ENCODE measurements at regions not wholly inside any gene's neighbourhood (a gene's known extent, or its start where the extent isn't known, plus 50 kb on each side); places are given as distances from the start of the nearest gene placed in this dataset.

DNA sequence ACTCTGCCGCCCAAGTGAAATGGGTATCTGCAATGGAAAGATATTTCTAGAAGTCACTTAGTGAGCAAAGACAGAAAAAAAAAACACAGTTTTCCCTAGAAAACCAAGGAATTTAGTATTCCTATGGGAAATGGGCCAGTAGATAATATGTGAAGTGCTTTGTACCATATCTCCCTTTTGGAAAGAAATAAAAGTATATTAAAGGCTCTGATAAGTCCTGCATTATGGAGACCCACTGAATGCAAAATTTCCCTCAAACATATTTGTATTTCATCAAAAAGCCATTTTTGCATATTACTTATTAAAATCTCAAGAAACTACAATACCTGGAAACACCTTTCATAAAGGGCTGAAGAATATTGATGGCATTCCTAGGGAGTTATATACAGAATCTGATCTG lies 51.6 kb upstream of the DYNLRB2 start:
- no peak for DNase-seq (ENCODE audit: low read depth in 2 of 2)

DNA sequence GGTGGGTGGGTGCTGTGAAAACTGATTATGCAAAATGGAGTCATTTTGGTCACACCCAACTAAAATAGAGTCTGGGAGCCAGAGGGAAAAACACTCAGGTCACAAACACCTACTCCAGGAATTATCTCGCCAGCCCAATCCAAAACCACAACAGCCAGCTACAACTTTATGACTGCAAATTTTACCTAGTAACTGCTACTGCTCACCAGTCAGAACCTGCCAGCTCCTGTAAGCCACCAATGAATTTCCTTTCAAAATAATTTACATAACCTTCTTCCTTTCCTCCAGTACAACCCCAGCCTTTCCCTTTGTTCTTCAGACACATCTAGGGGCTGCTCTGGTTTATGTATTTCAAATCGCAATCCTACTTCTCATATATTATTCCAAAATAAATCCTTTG lies 52.6 kb upstream of the DYNLRB2 start:
- no peak for DNase-seq (ENCODE audit: low read depth in 2 of 2)

DNA sequence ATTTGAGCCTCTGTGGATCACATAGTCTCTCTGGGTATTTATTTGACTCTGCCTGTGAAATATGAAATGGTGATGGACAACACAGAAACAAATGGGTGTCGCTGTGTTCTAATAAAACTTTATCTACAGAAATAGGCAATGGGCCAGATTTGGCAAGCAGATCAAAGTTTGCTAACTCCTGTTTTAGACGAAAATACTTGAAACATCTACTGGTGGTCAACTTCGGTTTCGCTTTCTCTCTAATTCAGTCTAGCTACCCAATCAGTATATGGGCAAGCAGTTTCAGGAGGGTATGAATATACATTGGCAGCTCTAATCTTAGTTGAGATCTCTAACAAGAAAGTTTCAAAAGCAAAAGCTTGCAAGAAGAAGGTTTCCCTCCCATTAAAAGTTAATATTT lies 60.1 kb upstream of the DYNLRB2 start:
- DNase-seq (ENCODE audit: low read depth in 2 of 2): no peak

DNA sequence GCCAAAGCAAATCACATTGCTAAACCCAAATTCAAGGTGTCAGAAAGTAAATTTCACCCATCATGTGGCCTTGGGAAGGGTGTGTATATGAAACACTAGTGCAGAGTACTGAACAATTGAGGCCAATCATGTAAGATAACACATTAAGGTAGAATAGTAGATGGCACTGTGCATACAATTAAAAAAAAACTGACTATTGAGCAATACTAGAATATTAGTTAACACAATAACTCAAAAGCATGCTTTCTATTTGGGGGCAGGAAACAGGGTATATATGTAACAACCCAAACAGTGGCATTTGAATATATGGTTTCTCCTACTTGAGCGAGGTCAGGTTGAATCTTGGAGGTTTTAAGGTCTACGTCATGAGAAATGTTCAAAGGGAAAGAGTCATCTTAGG lies 63.0 kb upstream of the DYNLRB2 start:
- DNase-seq (ENCODE audit: low read depth in 2 of 2): no peak

DNA sequence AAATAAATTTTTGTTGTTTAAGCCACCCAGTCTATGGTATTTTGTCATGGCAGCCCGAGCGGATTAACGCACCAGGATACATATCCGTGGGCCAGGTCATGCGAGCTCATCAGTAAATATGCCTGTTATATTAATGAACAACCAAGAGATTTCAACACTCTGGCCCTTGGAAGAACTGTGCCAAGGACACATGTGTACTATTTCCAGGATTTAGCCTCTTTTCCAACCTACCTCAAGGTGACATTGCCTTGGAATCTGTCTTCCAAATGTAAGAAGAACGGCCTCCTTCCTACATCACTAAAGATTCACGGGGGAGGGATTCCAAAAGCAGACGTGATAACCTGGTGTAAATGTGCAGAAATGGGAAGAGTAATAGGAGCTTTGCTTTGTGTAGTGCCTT lies 72.8 kb upstream of the DYNLRB2 start:
- DNase-seq (ENCODE audit: low read depth in 2 of 2): no peak

DNA sequence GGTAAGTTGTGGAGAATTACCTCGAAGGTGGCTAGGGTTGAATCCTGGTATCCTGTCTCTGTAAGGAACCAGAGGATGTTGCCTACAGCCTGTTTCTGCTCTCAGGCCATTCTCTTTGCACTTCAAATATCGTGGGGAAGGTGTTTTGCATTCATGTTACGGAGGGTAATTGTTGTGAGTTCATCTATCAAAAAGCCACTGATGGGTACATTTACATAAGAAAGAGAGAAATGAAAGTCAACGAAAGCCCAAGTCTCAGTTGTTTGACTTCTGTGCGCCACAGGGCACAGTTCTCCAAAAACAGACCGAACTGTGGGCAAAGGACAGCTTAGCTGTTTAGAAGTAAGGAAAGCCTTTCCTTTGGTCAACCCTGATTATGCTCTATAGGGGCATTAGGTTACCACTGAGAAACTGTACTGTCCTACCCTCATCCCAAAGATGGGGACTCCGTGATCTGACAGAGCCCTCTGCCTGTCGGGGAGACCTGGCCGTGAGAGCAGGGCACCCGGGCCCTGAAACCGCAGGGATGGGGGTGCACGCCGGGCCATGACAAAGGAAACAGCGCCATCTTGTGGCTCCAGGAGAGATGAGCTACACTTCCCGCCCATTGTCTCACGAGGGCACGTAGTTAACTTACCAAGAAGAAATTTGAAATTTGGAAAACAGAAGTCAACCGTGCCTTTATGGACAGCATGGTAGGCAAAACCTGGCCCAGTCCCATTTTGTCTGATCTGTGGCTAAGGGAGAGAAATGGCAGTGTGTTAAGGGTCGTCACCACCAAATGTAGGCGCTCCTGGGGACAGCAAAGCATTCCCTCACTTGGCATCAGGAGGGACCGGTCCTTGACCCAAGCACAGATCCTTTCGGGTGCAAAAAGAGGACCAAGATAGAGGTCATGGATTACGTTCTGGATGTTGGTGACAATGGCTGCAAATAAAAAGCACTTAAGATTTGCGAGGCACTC lies 74.5 kb upstream of the DYNLRB2 start:
- DNase-seq (ENCODE audit: low read depth in 2 of 2): peak; percentile 36 to 45

DNA sequence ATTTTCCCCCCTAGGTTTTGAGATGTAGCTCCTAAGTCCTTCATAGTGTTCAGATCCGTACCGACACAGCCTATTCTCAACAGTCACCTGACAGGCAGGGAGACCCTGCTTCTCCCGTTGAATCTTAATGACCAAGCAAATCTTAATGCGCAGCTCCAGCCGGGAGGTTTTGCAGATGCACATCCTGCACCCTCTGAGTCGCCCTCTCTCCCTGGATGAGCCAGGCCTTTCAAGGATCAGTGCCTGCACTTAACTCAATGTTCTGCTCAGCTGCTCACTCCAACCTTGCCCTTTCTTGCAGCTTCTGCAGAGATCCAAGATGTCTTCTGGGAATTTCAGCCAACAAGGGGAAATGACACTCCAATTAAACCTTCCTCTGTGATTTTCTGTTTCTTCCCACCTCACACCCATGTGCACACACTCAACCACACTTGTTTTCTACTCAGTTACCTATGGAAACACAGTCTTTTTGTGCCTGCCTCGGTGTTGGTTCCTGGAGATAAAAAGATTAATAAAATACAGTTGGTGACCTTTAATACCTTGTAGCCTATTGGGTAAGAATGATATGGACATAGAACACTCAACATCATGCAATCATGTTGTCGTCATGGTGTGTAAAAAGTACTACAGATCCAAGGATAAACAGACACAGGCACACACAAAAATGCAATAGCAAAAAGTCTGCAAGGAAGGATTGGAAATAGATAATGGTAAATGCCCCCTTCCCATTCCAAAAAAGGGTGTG lies 76.9 kb upstream of the DYNLRB2 start:
- DNase-seq (ENCODE audit: low read depth in 2 of 2): no peak

DNA sequence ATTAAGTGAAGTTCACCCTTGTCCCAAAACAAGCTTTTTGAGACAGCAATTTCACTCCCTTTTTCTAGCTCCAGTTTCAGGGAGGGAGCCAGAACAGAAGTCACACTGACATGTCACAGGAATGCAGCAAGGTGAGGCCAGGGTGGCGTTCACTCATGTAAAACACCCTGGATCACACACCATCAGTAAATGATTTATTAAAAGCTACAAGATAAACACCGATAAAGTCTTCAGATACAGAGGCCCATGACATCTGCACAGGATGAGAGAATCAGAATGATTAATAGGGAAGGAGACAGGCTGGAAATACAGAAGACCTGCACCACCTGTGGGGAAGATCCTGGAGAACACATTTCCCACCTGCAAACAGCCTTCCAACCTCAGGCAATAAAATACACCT lies 77.5 kb upstream of the DYNLRB2 start:
- DNase-seq (ENCODE audit: low read depth in 2 of 2): no peak

DNA sequence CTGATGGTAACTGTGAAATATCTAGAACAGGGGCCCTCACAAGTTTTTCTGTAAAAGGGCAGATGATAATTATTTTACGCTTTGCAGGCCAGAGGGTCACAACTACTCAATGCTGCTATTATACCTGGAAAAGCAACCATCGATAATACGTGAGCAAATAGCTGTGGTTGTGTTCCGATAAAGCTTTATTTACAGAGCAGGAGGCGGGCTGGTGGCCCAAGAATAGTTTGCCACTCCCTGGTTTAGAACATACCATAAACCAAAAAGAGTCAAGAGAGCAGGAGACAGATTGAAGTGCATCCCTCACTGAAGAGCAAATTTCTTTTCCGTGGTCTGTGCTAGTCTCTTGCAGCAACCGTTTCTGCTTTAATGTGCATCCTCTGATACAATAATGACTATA lies 77.9 kb upstream of the DYNLRB2 start:
- DNase-seq (ENCODE audit: low read depth in 2 of 2): no peak

DNA sequence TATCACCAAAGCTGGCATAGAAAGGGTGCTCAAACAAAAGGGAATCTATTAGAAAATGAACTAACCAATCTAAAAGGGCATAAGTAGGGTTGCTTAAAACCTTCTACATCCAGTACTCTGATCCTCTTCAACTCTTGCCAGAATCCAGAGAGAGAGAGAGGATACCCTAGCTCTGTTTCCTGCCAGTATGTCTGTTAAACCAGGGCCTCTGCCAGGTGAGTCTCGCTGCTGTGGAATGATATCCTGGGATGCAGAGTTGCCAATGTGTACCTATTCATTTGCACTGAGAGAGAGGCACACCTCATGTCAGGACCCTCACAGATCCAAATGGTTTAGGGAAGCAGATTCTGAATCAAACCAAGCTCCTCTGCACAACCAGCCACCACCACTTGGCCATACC lies 79.8 kb upstream of the DYNLRB2 start:
- no peak for DNase-seq (ENCODE audit: low read depth in 2 of 2)

DNA sequence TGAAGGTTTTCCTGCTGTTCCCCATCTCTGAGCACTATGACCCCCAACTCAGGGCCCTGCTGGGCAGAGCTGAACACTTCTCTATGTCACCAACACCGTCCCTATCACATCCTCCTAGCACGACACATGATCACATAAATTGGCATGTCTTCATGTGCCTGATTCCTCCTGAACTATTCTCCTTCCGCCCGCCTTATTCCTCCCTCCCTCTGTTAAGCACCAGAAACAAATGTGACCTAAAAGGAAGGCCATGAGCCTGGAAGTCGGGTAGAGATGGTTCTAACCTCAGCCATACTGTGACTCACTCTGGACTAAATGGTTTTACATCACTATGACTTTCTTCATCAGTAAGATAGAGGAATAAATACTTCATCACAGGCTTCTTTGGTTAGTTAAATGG lies 80.8 kb upstream of the DYNLRB2 start:
- DNase-seq (ENCODE audit: low read depth in 2 of 2): no peak

DNA sequence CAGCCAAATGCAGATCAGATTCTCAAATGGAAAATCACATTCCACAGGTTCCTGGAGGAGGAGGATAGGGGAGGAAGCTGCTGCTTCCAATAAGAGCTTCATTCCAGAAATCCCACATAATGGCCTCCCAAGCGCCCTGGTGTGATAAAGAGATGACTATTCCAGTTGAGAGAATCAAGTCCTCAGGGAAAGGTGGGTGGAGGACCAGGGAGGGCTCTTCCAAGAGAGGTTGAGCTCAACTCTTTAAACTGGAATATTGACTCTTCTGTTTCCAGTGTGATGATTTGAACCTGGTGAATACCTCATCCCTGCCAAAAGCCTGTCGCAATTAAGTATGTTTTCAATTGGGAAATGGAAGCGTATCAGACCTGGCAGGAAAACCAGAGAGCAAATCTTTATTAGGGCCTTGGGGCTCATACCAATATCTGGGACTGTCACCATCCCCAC lies 81.4 kb upstream of the DYNLRB2 start:
- DNase-seq (ENCODE audit: low read depth in 2 of 2): no peak

DNA sequence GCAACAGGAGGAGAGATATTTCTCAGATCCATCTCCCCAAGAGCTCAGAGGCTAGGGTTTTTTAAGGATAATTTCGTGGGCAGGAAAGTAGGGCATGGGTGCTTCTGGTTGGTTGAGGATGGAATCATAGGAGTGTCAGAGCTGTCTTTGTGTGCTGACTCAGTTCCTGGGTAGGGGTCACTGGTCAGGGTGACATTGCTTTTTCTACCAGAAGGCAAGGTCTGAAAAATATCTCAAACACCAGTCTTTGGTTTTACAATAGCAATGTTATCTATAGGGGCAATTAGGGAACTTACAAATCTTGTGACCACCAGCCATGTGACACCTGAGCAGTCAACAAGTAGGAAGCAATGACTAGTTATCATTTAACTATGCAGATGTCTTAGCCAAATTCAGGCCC lies 82.9 kb upstream of the DYNLRB2 start:
- no peak for DNase-seq (ENCODE audit: low read depth in 2 of 2)

DNA sequence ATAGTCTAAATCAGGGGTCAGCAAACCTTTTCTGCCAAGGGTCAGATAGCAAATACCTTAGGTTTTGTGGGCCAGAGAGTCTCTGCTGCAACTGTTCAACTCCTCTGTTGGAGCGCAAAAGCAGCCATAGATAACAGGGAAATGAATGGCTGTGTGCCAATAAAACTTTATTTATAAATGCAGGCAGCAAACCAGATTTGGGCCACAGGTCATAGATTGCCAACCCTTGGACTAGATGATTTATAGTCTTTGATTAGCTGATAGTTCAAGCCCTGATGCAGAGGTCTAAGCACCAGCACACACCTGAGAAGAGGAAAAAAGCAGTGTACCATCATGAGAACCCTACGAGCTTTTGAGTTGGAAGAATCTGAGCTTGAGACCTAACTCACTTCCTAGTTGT lies 86.0 kb upstream of the DYNLRB2 start:
- no peak for DNase-seq (ENCODE audit: low read depth in 2 of 2)

DNA sequence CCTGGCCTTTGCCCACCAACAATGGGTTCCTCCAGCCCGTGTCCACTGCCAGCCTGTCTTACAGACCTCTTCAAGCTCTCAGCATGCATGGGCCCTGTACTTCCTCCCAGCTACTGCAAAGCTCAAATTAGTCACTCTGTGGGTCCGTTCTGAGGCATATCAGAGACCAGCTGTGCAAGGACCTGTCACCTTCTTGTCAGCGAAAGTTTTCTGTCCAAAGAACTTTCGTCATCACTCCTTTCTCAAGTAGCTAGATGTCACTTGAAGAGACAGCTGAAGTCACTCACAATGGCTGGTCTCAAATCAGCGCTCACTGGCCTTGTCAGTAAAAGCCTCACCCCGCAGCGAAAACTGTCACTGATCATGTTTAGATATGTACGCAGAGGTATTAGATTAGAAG lies 91.4 kb upstream of the DYNLRB2 start:
- DNase-seq (ENCODE audit: low read depth in 2 of 2): no peak

DNA sequence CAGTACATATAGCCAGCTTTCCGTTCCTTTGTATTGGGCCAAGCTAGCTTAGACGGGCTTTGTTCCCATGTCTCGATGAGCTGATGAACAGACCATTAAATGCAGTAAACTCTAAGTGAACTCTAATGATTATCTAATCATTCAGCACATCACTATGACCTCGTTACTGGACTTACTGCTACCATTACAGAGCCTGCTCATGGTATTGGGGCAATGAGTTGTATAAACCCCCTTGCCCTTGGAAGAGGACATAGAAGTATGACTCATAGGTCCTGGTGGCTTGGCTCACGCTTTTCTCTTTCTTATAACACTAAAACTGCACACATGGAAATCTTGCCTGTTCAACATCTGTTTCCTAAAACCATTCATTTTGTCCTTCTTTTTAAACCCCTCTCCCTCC lies 93.6 kb upstream of the DYNLRB2 start:
- DNase-seq (ENCODE audit: low read depth in 2 of 2): no peak

DNA sequence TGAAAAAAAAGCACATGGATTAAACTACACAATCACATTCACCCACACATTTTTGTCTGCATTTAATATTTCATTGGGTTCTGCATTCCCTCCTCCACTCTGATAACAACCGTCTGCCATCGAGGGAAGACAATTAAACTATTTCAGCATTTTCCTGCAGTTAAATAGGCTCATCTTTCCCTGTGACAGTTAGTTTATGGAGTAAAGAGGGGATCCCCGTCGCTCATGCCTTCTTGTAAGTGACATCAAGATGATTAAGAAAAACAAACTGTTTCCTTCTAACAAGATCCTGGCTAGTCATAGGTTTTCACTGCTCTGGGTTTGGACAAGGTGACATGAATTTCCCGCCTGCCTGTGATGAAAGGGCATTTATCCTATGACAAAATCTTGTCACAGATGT lies 98.0 kb upstream of the DYNLRB2 start:
- no peak for DNase-seq (ENCODE audit: low read depth in 2 of 2)

DNA sequence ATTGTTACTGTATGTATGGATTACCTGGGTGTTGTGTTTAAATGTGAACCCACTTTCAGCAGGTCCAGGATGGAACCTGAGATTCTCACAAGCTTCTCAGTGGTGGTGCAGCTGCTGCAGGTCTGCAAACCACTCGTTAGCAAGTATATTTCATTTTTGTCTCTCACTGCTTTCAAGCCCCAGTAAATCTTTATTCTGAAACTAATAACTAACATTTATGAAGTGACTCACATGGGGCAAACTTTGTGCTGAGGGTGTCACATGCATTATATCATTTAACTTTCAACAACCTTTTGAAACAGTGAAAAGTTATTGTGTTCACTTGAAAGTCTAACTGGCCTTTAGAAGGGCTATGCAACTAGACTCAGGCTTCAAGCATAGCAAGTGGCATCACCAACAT lies 98.9 kb upstream of the DYNLRB2 start:
- DNase-seq (ENCODE audit: low read depth in 2 of 2): no peak

DNA sequence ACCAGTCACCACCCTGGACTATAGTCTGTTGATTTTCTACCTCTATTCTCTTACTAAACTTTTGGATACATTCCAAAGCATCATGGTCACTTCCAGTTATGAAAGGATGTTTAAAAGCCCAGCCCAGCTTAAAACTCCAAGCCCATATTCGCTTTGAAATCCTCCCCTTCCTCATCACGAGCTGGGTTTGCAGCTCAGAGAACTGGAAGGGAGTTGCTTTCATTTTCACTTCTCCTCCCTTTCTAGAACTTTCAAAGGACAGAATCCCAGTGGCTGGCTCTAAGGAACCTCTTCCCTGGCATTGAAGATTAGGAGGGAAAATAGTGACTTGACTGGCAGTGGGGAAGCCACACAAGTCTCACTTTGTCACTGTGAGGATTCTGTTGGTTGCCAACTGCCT lies 100.1 kb upstream of the DYNLRB2 start:
- DNase-seq (ENCODE audit: low read depth in 2 of 2): no peak

DNA sequence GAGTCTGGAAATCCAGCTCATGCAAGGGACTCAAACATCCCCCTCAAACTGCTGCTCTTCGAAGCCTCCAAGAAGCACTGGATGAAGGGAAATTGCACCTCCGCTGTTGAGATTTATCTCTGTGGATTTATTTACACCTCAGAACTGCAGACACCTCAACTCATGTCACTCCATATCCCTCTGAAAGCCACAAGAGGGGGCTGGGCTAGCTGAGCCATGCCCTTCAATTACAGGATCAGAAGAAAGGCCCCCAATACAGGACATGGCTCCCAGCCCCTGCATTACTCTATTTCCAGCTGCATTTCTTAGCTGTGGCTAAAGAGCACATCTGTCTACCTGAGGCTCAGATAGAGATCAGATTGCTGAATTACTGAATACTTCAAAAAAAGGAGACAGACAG lies 103.1 kb upstream of the DYNLRB2 start:
- DNase-seq (ENCODE audit: low read depth in 2 of 2): no peak

DNA sequence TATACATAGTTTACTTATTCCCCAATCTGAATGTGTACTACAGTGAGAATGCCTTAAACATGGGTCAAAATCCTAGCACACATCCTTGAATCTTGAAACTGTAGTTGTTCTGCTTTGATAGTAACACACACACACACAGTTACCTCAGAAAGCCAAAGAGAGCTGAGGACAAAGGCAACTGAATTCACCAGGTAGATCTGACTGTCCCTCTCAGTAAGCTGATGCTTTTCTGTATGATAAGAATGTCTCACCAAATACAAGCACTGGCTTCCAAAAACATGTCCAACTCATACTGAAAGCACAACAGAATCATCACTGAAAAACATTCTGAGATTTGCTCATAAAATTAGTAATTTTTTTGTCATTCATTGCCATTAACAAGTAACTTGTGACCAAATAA lies 104.3 kb upstream of the DYNLRB2 start:
- DNase-seq (ENCODE audit: low read depth in 2 of 2): no peak

DNA sequence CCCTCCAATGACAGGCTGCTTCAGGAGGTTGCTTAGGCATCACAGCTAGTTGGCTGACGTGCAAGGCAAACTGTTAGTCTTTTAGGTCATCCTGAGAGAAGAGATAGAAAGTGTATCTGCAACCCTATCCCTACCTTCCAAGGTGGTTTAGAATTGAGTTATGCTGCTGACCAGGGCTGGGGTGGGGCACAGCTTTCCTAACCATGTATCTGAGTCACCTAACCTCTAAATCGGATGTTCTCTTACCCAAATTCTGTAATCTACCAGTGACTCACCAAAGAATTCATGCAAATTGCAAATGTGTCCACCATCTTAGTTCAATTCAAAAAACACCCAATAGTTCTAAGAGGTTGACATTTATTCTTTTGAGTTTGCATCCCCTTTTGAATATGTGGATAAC lies 107.2 kb upstream of the DYNLRB2 start:
- DNase-seq (ENCODE audit: low read depth in 2 of 2): no peak

DNA sequence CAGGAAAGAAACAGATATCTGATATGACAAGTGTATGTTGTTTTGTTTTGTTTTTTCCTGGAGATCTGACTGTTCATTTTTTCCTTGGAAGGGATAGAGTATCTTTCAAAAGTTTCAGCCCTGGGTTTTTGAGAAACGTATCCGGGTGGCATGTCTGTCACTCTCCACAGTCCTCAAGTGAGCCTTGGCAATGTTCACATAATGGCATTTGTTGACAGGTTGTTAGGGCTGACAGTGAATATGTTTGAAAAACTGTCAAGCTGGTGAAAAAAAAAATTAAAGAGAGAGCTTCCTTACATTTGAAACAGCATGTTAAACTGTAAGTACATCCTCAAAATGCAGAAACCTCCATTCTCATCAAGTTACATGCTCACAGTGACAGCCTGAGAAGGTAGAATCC lies 113.0 kb upstream of the DYNLRB2 start:
- DNase-seq (ENCODE audit: low read depth in 2 of 2): no peak
